Tongue (tissue), 1 donor: ENCODE measurements at regions not wholly inside any gene's neighbourhood (a gene's known extent, or its start where the extent isn't known, plus 50 kb on each side); places are given as distances from the start of the nearest gene placed in this dataset.
"Not testable (repeated sequence)": the region's sequence is repeated elsewhere in the genome, so short reads cannot be mapped to it uniquely, and the experiment has no call there.

Experiments used
- DNase-seq: peaks from one replicate; pipeline ENCODE4 v3.0.0-alpha.2; 2015

DNA sequence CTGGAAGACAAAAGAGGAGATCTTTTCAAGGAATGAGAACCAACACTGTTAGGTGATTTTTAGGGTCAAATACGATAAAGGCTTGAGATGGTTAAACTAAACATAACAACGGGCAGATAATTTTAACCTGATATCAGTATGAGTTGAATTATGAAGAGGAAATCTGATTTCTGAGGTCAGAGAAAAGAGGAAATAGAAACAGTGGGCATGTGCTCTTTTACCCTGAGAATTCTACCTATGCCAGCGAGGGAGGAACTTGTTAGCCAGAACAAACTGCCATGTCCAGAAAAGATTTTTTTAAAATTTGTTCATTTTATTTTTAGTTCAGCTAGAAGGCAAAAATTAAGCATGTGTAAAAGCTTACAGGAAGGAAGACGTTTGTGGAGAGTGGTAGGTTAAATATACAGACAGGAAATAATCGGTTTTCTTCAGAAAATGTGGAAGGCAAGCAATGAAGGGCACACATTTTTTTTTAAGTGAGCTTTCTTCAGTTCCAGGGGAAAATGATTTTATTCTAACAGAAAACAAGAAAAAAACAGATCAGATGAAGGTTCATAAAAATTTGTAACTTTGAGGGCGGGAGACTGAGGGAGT is 1745.3 kb downstream of the MRPL39 start:
- no peak for DNase-seq

- no peak for DNase-seq
Measured at GRCh38 chr21:23858878-23859277, 1748.4 kb downstream of the MRPL39 start.

DNA sequence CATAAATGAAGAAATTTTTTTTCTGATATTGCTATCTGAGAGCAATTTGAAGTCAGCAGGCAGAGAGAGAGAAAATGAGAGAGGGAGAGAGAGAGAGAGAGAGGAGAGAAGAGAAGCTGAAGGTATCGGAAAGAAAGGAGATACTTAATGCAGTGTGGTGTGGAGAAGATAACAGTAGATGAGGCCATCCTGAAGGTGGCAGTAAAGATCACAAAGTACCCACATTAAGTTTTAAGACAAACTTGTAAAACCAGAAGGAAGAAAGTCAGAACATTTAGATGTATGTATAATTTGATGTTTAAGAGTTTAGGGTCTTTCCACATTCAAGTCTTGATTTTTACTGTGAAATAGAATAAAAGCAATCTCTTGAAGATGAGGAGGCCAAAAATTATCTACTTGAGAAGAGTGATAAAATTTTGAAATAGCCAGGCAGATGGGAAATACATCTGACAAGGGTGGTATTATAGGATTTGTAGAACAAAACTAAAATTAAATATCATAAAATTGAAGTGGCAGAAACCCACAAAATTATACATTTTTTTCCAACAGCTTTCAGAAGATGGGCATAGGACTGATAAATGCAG is 1753.4 kb downstream of the MRPL39 start:
- peak; percentile 63 for DNase-seq

DNA sequence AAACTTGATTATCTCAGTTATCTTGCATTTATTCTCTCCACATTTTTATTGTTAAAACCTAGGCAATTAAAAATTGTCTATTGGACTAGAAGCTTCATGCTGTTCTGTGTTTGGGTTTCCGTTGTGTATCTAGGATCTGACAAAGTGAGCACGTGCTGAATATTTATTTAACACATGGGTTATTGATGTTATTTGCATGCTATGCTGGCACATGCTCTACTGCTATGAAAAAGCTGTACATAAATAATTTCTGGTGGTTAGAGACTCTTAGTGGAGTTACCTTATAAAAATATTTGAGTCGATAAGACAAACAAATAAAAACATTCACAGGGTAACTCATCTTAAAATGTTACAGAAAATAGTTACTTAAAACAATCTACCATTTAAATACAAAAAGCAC is 1769.7 kb downstream of the MRPL39 start:
- DNase-seq = no peak

- DNase-seq = no peak
Measured at GRCh38 chr21:23822760-23823159, 1784.5 kb downstream of the MRPL39 start.

- DNase-seq = no peak
Measured at GRCh38 chr21:23817337-23817736, 1789.9 kb downstream of the MRPL39 start.

GRCh38 chr21:23812485-23812884 is 1794.8 kb downstream of the MRPL39 start:
- DNase-seq = no peak

GRCh38 chr21:23811805-23812204 is 1795.5 kb downstream of the MRPL39 start:
- DNase-seq = no peak

- DNase-seq = no peak
Measured at GRCh38 chr21:23809573-23809972, 1797.7 kb downstream of the MRPL39 start.

- DNase-seq = not testable (repeated sequence)
Measured at GRCh38 chr21:23806966-23807548, 1800.2 kb downstream of the MRPL39 start.

GRCh38 chr21:23804866-23805265 is 1802.4 kb downstream of the MRPL39 start:
- DNase-seq = no peak

DNA sequence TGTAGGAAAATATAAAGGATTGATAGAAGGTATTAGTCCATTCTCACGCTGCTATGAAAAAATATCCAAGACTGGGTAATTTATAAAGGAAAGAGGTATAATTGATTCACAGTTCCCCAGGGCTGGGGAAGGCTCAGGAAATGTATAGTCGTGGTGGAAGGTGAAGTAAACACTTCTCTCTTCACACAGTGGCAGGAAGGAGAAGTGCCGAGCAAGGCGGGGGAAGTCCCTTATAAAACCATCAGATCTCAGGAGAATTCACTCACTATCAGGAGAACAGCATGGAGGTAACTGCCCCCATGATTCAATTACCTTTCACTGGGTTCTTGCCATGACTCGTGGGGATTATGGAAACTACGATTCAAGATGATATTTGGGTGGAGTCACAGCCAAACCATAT is 1806.0 kb downstream of the MRPL39 start:
- DNase-seq = no peak

GRCh38 chr21:23799376-23799775 is 1807.9 kb downstream of the MRPL39 start:
- no peak for DNase-seq

DNA sequence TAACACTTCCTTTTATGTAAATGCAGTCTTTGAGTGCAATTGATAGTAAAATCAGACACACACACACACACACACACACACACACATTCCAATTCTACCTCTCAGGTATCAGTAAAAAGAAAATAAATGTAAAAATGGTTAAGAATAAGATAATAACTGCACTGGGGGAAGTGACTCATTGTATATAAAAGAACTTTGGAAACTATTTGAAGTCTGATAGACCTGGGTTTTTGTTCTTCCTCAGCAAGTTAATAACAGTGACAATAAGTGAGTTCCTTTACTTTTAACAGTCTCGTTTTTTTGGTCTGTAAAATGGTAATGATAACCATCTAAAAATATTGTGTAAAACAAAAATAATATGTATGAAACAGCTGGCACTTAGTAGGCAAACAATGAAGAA is 1815.0 kb downstream of the MRPL39 start:
- no peak for DNase-seq

GRCh38 chr21:23789864-23790263 is 1817.4 kb downstream of the MRPL39 start:
- DNase-seq = no peak

GRCh38 chr21:23780326-23780725 is 1827.0 kb downstream of the MRPL39 start:
- DNase-seq = no peak

- DNase-seq = no peak
Measured at GRCh38 chr21:23743821-23744220, 1863.5 kb downstream of the MRPL39 start.

DNA sequence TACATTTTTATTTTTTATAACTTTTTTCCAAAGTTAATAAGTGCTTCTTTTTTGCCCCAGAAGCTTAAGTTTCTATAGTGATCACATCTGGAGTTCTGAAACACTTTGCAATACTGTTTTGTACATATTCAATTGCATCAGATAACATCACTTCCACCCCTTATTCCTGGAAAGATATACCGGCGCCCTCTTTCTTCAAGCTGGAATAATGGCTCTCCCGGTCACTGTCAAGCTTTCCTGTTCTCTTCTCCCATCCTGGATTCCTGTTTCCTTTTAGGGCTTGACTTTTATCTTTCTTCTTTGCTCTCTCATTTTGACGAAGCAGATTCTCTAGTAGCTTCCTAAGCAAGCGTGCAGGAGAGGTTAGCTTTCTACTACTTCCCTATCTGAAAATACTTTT is 1866.8 kb downstream of the MRPL39 start:
- no peak for DNase-seq

- DNase-seq = no peak
Measured at GRCh38 chr21:23732776-23733175, 1874.5 kb downstream of the MRPL39 start.

DNA sequence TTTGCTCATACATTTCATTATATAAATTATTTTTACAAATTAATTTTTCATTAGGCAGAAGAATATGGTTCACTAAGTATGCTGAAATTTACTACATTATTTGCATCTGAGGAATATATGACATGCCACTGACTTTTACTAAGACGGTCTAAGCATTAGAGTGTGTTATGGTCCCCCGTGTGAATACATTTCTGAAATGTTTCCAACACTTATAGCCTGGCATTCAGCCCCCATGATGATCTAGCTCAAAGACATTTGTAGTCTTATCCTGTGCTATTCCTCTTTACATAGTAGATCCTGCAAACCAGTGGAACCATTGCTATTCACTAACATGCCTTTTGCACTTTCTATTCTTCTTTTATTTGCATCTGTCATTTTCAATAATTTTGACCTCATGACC is 1878.0 kb downstream of the MRPL39 start:
- peak; percentile 50 for DNase-seq

DNA sequence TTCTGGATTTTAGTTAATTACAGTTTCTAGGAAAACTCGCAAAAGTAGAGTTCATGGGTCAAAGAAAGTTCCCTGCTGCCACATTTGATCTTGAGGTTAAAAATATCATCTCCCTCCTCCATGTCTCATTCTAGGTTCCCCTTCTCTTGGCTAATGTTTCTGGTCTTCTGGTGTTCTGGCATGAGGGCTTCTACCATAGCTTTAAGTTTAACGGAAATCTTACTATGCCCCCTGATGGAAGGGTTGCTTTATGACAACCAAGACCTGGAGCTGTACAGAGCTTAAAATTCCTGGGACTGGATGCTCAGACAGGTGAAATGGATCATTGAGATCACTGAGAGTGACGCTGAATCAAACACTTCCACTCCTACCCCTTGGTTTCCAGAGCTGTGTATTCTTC is 1881.7 kb downstream of the MRPL39 start:
- no peak for DNase-seq

GRCh38 chr21:23718446-23719285 is 1888.6 kb downstream of the MRPL39 start:
- no peak for DNase-seq

DNA sequence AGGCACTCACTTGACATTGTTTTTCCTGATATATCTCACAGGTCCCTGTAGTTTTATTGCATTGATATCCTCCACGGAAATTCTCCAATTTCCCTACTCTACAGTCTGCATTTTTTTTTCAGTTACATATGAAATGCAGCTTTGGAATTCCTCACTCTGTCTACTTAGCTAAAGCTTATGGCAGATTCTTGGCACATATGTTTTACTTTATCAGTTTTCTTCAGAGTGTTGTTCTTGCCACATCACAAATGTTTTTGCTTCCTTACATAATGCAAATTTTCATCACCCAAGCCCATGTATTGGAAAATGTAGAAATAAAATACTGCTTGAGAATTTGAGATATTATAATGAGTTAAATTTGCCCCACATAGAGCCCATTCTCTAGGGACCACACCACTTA is 1895.1 kb downstream of the MRPL39 start:
- no peak for DNase-seq
